Caco-2 (cell line): ENCODE measurements at regions not wholly inside any gene's neighbourhood (a gene's known extent, or its start where the extent isn't known, plus 50 kb on each side); places are given as distances from the start of the nearest gene placed in this dataset.

ENCODE experiments used
- BruUV-seq: library from RNA; stranded (reverse); fragments of 400-500 nt; replicated peaks from 2 replicates; lab custom pipeline; 2021; lab: Mats Ljungman, UMichigan
- CTCF ChIA-PET: fragments of 300-600 bp; sonication (Branson Sonifier 250); formaldehyde crosslinking; loops from one replicate; lab custom pipeline; 2022; ENCODE audit warnings: antibody characterized with exemption; lab: Charles Lee
- POLR2A ChIA-PET: fragments of 300-600 bp; sonication (Branson Sonifier 250); formaldehyde crosslinking; loops from one replicate; lab custom pipeline; 2022; ENCODE audit warnings: antibody characterized with exemption; lab: Charles Lee
- DNase-seq, 2 experiments: peaks; one replicate each; pipeline versions ENCODE4 v3.0.0 to v3.0.0-alpha.2; 2020 to 2022
- H3K27me3 ChIP-seq: replicated peaks from 2 replicates; pipeline ENCODE4 v1.6.0; 2011; ENCODE audit warnings: low read length; ENCODE audit not compliant: control insufficient read depth, insufficient read depth
- H3K36me3 ChIP-seq: 2 replicates; pipeline ENCODE4 v1.5.1; 2011; ENCODE audit warnings: low read length; ENCODE audit not compliant: control insufficient read depth, insufficient read depth
- H3K4me1 ChIP-seq: fragments of 250-450 bp; sonication (Bioruptor Pico); 2 replicates; pipeline ENCODE4 v1.5.1; 2020; ENCODE audit warnings: mild to moderate bottlenecking
- H3K4me3 ChIP-seq: 2 replicates; pipeline ENCODE4 v1.5.1; 2011; ENCODE audit warnings: low read depth, mild to moderate bottlenecking, control low read depth, low read length
- H3K9me3 ChIP-seq: fragments of 250-450 bp; sonication (Bioruptor Pico); 2 replicates; pipeline ENCODE4 v1.5.1; 2020; ENCODE audit warnings: mild to moderate bottlenecking, moderate library complexity
- H3K27ac Mint-ChIP-seq: one replicate; pipeline ENCODE4 v1.8.0; 2022; ENCODE audit warnings: mixed read lengths; ENCODE audit not compliant: unreplicated experiment
- H3K27me3 Mint-ChIP-seq: one replicate; pipeline ENCODE4 v1.8.0; 2022; ENCODE audit warnings: mixed read lengths; ENCODE audit not compliant: insufficient read depth, unreplicated experiment
- H3K36me3 Mint-ChIP-seq: one replicate; pipeline ENCODE4 v1.8.0; 2022; ENCODE audit warnings: mild to moderate bottlenecking, mixed read lengths; ENCODE audit not compliant: insufficient read depth, unreplicated experiment
- H3K4me1 Mint-ChIP-seq: one replicate; pipeline ENCODE4 v1.8.0; 2022; ENCODE audit warnings: low read depth, mixed read lengths; ENCODE audit not compliant: unreplicated experiment
- H3K4me3 Mint-ChIP-seq: one replicate; pipeline ENCODE4 v1.8.0; 2022; ENCODE audit warnings: mild to moderate bottlenecking, moderate library complexity, mixed read lengths; ENCODE audit not compliant: unreplicated experiment
- H3K9me3 Mint-ChIP-seq: one replicate; pipeline ENCODE4 v1.8.0; 2022; ENCODE audit warnings: mixed read lengths; ENCODE audit not compliant: unreplicated experiment
- intact Hi-C: fragments of 100-400 bp; cut with micrococcal nuclease; formaldehyde crosslinking; loops from one replicate; pipeline ENCODE4 v1.10.0; 2022; ENCODE audit not compliant: unreplicated experiment
- TF ChIP-seq, protein P1 (sequence below), 2 experiments: fragments of 200-600 bp in 1 of 2; IDR thresholded peaks; 1 replicate in 1 of 2; 2 replicates in 1 of 2; pipeline versions ENCODE4 v1.5.1 to v1.8.0; 2011 to 2022; ENCODE audit warnings: antibody characterized with exemption in 1 of 2, control low read depth in 1 of 2, inconsistent platforms in 1 of 2, low read depth in 1 of 2, low read length in 1 of 2, mild to moderate bottlenecking in 1 of 2, moderate library complexity in 1 of 2; ENCODE audit not compliant: insufficient read depth in 1 of 2, severe bottlenecking in 1 of 2, unreplicated experiment in 1 of 2

DNA sequence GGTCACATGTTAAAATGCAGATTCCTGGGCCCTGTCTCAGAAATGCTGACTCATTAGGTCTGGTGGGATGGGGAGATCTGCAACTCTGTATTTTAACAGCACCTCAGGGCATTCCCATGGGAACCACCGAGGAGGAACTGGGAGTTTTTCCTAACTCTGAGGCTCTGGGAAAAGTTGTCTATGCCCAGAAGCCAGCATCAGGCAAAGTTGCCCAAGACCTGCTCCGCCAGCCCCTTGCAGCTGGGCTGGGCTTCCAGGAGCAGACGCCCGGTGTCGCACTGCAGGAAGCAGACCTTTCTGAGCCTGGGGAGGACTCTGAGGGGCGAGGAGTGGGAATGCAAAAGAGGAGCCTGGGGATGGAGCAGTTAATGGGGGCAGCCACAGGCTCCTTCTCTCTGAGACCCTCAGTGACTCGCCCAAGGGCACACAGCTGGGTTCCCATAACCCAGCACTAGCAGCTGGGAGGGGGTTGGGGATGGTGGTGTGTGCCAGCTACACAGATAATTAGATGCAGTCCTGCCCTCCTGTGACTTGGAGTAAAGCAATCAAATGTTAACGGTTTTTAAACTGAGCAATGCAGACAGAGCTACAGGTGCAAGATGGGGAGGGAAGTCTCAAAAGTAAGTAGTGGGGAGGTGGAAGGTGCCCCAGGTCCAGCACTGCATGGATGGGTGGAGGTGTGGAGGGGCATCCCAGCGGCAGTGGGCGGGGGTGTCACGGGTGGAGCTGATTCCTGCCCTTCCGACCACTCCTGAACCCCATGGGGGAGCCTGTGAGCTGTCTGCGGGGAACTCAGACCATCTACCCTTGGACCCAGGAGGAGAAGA lies 100.4 kb downstream of the LSM3 start:
- DNase-seq, result peak in 1 of 2 experiments; percentile 41
- intact Hi-C loops, result no loop called here
- H3K4me1 Mint-ChIP-seq, result peaks cover 7% of the 10 kb centered on the region
- TF ChIP-seq, protein P1, sequence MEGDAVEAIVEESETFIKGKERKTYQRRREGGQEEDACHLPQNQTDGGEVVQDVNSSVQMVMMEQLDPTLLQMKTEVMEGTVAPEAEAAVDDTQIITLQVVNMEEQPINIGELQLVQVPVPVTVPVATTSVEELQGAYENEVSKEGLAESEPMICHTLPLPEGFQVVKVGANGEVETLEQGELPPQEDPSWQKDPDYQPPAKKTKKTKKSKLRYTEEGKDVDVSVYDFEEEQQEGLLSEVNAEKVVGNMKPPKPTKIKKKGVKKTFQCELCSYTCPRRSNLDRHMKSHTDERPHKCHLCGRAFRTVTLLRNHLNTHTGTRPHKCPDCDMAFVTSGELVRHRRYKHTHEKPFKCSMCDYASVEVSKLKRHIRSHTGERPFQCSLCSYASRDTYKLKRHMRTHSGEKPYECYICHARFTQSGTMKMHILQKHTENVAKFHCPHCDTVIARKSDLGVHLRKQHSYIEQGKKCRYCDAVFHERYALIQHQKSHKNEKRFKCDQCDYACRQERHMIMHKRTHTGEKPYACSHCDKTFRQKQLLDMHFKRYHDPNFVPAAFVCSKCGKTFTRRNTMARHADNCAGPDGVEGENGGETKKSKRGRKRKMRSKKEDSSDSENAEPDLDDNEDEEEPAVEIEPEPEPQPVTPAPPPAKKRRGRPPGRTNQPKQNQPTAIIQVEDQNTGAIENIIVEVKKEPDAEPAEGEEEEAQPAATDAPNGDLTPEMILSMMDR (IDR thresholded peaks at IDR 0.05; ENCODE audit: insufficient read depth in 1 of 2, low read depth in 1 of 2, low read length in 1 of 2, severe bottlenecking in 1 of 2, unreplicated experiment in 1 of 2), result no peak
- H3K4me3 ChIP-seq, result no peak overlapping the region
- no peak overlapping the region for H3K4me3 Mint-ChIP-seq
- no peaks in the 10 kb centered on the region for H3K9me3 Mint-ChIP-seq
- H3K9me3 ChIP-seq, result no peaks in the 10 kb centered on the region
- POLR2A ChIA-PET, result no interaction called here
- peaks cover 35% of the 10 kb centered on the region for H3K4me1 ChIP-seq
- H3K36me3 Mint-ChIP-seq, result no peaks in the 10 kb centered on the region
- CTCF ChIA-PET, result interaction anchor here (0.7 to 1.0 kb wide), 5 partner anchors 11 to 91 kb away, joined by 3 to 5 read pairs (median 4); no protein-coding TSS in a partner anchor
- H3K27me3 ChIP-seq, result no peaks in the 10 kb centered on the region
- H3K27me3 Mint-ChIP-seq, result no peaks in the 10 kb centered on the region
- no peaks in the 10 kb centered on the region for H3K36me3 ChIP-seq
- no TSS peak for BruUV-seq
- peak overlapping the region; percentile 36 for H3K27ac Mint-ChIP-seq

DNA sequence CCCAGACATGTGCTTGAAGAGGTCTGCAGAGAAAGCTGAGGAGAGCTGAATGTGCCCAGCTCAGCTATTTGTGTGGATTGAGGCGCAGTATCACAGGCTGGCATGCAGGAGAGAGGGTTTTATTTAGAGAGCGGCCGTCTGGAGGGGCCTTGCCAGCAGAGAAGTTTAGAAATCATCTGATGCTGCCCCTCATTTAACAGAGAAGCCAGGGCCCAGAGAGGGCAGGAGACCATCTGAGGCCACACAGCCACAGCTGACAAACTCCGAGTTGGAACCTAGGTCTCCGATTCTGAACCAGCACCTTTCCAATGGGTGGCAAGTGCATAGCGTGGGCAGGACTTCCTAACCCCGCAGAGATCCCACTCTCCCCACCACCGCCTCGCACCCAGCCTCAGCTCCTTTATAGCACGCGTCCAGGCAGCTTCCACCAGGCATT lies 101.0 kb downstream of the LSM3 start:
- ChIA-PET CTCF (interaction anchor here (0.7 to 1.0 kb wide), 4 partner anchors 16 to 90 kb away, joined by 3 to 5 read pairs (median 4); no protein-coding TSS in a partner anchor), POLR2A (no interaction called here)
- no peaks in the 10 kb centered on the region for H3K36me3 ChIP-seq
- intact Hi-C loops, result loop anchor here (1.0 kb wide), 1 partner anchor 10 kb away; no protein-coding TSS in a partner anchor
- H3K27ac Mint-ChIP-seq, result peak overlapping the region; percentile 36
- no peak overlapping the region for H3K4me3 ChIP-seq
- BruUV-seq, result no TSS peak
- H3K4me1 Mint-ChIP-seq, result peaks cover 7% of the 10 kb centered on the region
- no peaks in the 10 kb centered on the region for H3K27me3 ChIP-seq
- peaks cover 29% of the 10 kb centered on the region for H3K4me1 ChIP-seq
- TF ChIP-seq, protein P1 (IDR thresholded peaks at IDR 0.05; ENCODE audit: insufficient read depth in 1 of 2, low read depth in 1 of 2, low read length in 1 of 2, severe bottlenecking in 1 of 2, unreplicated experiment in 1 of 2), result no peak
- H3K9me3 Mint-ChIP-seq, result no peaks in the 10 kb centered on the region
- H3K4me3 Mint-ChIP-seq, result no peak overlapping the region
- no peaks in the 10 kb centered on the region for H3K27me3 Mint-ChIP-seq
- no peaks in the 10 kb centered on the region for H3K9me3 ChIP-seq
- DNase-seq, result no peak
- H3K36me3 Mint-ChIP-seq, result no peaks in the 10 kb centered on the region

DNA sequence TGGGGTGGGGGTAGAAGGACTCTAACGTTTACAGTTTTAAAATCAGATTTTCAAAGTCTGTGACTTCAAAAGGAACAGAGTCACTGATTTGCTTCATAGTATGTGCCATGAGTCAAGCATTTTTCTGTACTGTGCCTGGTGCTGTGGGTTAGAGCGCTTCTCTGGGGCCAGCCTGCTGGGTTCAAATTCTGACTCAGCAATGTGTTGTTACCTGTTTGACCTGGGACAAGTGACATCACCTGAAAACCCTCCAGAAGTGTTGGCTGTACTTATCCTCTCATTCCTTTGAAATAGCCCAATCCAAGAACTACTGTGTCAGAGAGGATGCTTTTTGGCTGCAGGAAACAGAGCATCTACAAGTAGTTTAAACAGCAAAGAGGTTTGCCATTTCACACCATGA lies 101.7 kb downstream of the LSM3 start:
- no peaks in the 10 kb centered on the region for H3K36me3 Mint-ChIP-seq
- no peaks in the 10 kb centered on the region for H3K36me3 ChIP-seq
- H3K9me3 ChIP-seq, result no peaks in the 10 kb centered on the region
- no peak overlapping the region for H3K4me3 ChIP-seq
- DNase-seq, result no peak
- peaks cover 7% of the 10 kb centered on the region for H3K4me1 Mint-ChIP-seq
- TF ChIP-seq, protein P1 (IDR thresholded peaks at IDR 0.05; ENCODE audit: insufficient read depth in 1 of 2, low read depth in 1 of 2, low read length in 1 of 2, severe bottlenecking in 1 of 2, unreplicated experiment in 1 of 2), result no peak
- POLR2A ChIA-PET, result no interaction called here
- H3K27me3 Mint-ChIP-seq, result no peaks in the 10 kb centered on the region
- no peak overlapping the region for H3K4me3 Mint-ChIP-seq
- intact Hi-C loops, result loop anchor here (1.0 kb wide), 1 partner anchor 9 kb away; no protein-coding TSS in a partner anchor
- CTCF ChIA-PET, result no interaction called here
- peaks cover 28% of the 10 kb centered on the region for H3K4me1 ChIP-seq
- peak overlapping the region; percentile 0 for H3K27ac Mint-ChIP-seq
- H3K27me3 ChIP-seq, result no peaks in the 10 kb centered on the region
- no TSS peak for BruUV-seq
- no peaks in the 10 kb centered on the region for H3K9me3 Mint-ChIP-seq
